HepG2 (cell line): ENCODE measurements at regions not wholly inside any gene's neighbourhood (a gene's known extent, or its start where the extent isn't known, plus 50 kb on each side); places are given as distances from the start of the nearest gene placed in this dataset.

Experiments used
- AGO1 ChIP-seq: fragments of 200-400 bp; formaldehyde crosslinking; IDR thresholded peaks from 2 replicates; pipeline ENCODE4 v1.6.1; 2017; ENCODE audit warnings: mild to moderate bottlenecking, low read depth, low read length, moderate library complexity; ENCODE audit not compliant: poor library complexity, severe bottlenecking
- CTCF ChIP-seq: sonication (generic); formaldehyde crosslinking; IDR thresholded peaks from 2 replicates; pipeline ENCODE4 v1.5.0; 2020; ENCODE audit warnings: mild to moderate bottlenecking, missing genetic modification reagents, moderate library complexity
- GATA4 ChIP-seq: sonication (generic); IDR thresholded peaks from 2 replicates; pipeline ENCODE4 v1.6.1; 2016; ENCODE audit warnings: antibody characterized with exemption, low read depth, borderline replicate concordance
- GFI1 ChIP-seq: sonication (generic); formaldehyde crosslinking; IDR thresholded peaks from 2 replicates; pipeline ENCODE4 v1.5.0; 2020; ENCODE audit warnings: missing genetic modification reagents, mild to moderate bottlenecking, borderline replicate concordance
- MED8 ChIP-seq: sonication (generic); formaldehyde crosslinking; IDR thresholded peaks from 2 replicates; pipeline ENCODE4 v1.8.1; 2023; ENCODE audit warnings: mild to moderate bottlenecking, missing genetic modification reagents; ENCODE audit not compliant: insufficient replicate concordance
- MXD4 ChIP-seq: IDR thresholded peaks from 2 replicates; pipeline ENCODE4 v1.6.1; 2016; ENCODE audit warnings: mild to moderate bottlenecking, missing biosample characterization, missing genetic modification reagents
- RFXANK ChIP-seq: IDR thresholded peaks from 2 replicates; pipeline ENCODE4 v1.6.1; 2016
- SNAPC4 ChIP-seq: sonication (generic); formaldehyde crosslinking; IDR thresholded peaks from 2 replicates; pipeline ENCODE4 v1.4.0; 2020; ENCODE audit warnings: mild to moderate bottlenecking, missing genetic modification reagents
- ZNF687 ChIP-seq: sonication (generic); formaldehyde crosslinking; IDR thresholded peaks from 2 replicates; pipeline ENCODE4 v1.5.1; 2020; ENCODE audit warnings: mild to moderate bottlenecking, missing genetic modification reagents, moderate library complexity
- ZNF713 ChIP-seq: sonication (generic); formaldehyde crosslinking; IDR thresholded peaks from 2 replicates; pipeline ENCODE4 v1.4.0; 2020; ENCODE audit warnings: mild to moderate bottlenecking, missing genetic modification reagents
- ZSCAN20 ChIP-seq: sonication (generic); formaldehyde crosslinking; IDR thresholded peaks from 2 replicates; pipeline ENCODE4 v1.4.0; 2020; ENCODE audit warnings: missing genetic modification reagents, mild to moderate bottlenecking, borderline replicate concordance

GRCh38 chr5:159467666-159468065, 137.4 kb upstream of the IL12B start (continued):
- TF ChIP-seq ZNF713 (CRISPR knock-in tag) (no peak), ZNF687 (CRISPR knock-in tag) (no peak), SNAPC4 (no peak), AGO1 (no peak), ZSCAN20 (CRISPR knock-in tag) (no peak), RFXANK (CRISPR knock-in tag) (no peak), MED8 (no peak), CTCF (CRISPR knock-in tag) (no peak), GATA4 (no peak), MXD4 (CRISPR knock-in tag) (no peak), GFI1 (CRISPR knock-in tag) (no peak)
